SK-N-DZ (cell line): ENCODE measurements at regions not wholly inside any gene's neighbourhood (a gene's known extent, or its start where the extent isn't known, plus 50 kb on each side); places are given as distances from the start of the nearest gene placed in this dataset.
A peak's percentile ranks its signal among the peaks of the same experiment; 100 is the strongest.
"Not testable (repeated sequence)": the region's sequence is repeated elsewhere in the genome, so short reads cannot be mapped to it uniquely, and the experiment has no call there.

Experiments used
- DNase-seq: peaks from one replicate; pipeline ENCODE4 v3.0.0-alpha.2; 2015; ENCODE audit warnings: low spot score

GRCh38 chr5:145658435-145658834 is 176.7 kb downstream of the PRELID2 start:
- no peak for DNase-seq

GRCh38 chr5:145652700-145653099 is 182.4 kb downstream of the PRELID2 start:
- not testable (repeated sequence) for DNase-seq

- DNase-seq = not testable (repeated sequence)
Measured at GRCh38 chr5:145647137-145647536, 188.0 kb downstream of the PRELID2 start.

- DNase-seq = not testable (repeated sequence)
Measured at GRCh38 chr5:145643214-145643613, 191.9 kb downstream of the PRELID2 start.

GRCh38 chr5:145637396-145637795 is 197.7 kb downstream of the PRELID2 start:
- no peak for DNase-seq

- no peak for DNase-seq
Measured at GRCh38 chr5:145636371-145636770, 198.8 kb downstream of the PRELID2 start.

GRCh38 chr5:145633474-145633873 is 201.7 kb downstream of the PRELID2 start:
- no peak for DNase-seq

GRCh38 chr5:145632701-145633100 is 202.4 kb downstream of the PRELID2 start:
- DNase-seq = peak; percentile 97

GRCh38 chr5:145629047-145629446 is 206.1 kb downstream of the PRELID2 start:
- no peak for DNase-seq

- no peak for DNase-seq
Measured at GRCh38 chr5:145628525-145628924, 206.6 kb downstream of the PRELID2 start.

GRCh38 chr5:145619806-145620310 is 215.3 kb downstream of the PRELID2 start:
- DNase-seq = no peak

GRCh38 chr5:145616739-145617138 is 218.4 kb downstream of the PRELID2 start:
- not testable (repeated sequence) for DNase-seq

- DNase-seq = no peak
Measured at GRCh38 chr5:145598983-145599382, 236.2 kb downstream of the PRELID2 start.

GRCh38 chr5:145598184-145598583 is 237.0 kb downstream of the PRELID2 start:
- DNase-seq = no peak

- no peak for DNase-seq
Measured at GRCh38 chr5:145591578-145591977, 243.6 kb downstream of the PRELID2 start.

GRCh38 chr5:145589063-145589462 is 246.1 kb downstream of the PRELID2 start:
- no peak for DNase-seq

- no peak for DNase-seq
Measured at GRCh38 chr5:145588558-145588957, 246.6 kb downstream of the PRELID2 start.

- no peak for DNase-seq
Measured at GRCh38 chr5:145588113-145588512, 247.0 kb downstream of the PRELID2 start.

- no peak for DNase-seq
Measured at GRCh38 chr5:145587710-145588109, 247.4 kb downstream of the PRELID2 start.

GRCh38 chr5:145587308-145587672 is 247.9 kb downstream of the PRELID2 start:
- DNase-seq = no peak

GRCh38 chr5:145586661-145587307 is 248.4 kb downstream of the PRELID2 start:
- DNase-seq = no peak

- no peak for DNase-seq
Measured at GRCh38 chr5:145585443-145586148, 249.5 kb downstream of the PRELID2 start.

- DNase-seq = no peak
Measured at GRCh38 chr5:145579301-145579700, 255.8 kb downstream of the PRELID2 start.
